ENCODE measurements at regions not wholly inside any gene's neighbourhood (a gene's known extent, or its start where the extent isn't known, plus 50 kb on each side); places are given as distances from the start of the nearest gene placed in this dataset.
A peak's percentile ranks its signal among the peaks of the same experiment; 100 is the strongest.
"Not testable (repeated sequence)": the region's sequence is repeated elsewhere in the genome, so short reads cannot be mapped to it uniquely, and the experiment has no call there.

- H2BK120ac ChIP-seq (ENCODE audit: insufficient read depth, low read length, poor library complexity), result not testable (repeated sequence)
These were observed 293.1 kb downstream of the GATA3 start for GRCh38 chr10:8347614-8348013.

GRCh38 chr10:8349610-8350249, 295.2 kb downstream of the GATA3 start:
- Histone ChIP-seq H3K27me3 (ENCODE audit: insufficient read depth, low read length) (no peaks in the 10 kb centered on the region), H3K27ac (ENCODE audit: low read depth, low read length) (peak overlapping the region; percentile 93), H3K4me2 (ENCODE audit: low read length) (peak overlapping the region; percentile 38), H4K91ac (ENCODE audit: low read depth, low read length) (no peak overlapping the region), H3K79me2 (ENCODE audit: control insufficient read depth, insufficient read depth, low read length, poor library complexity) (no peaks in the 10 kb centered on the region), H4K12ac (ENCODE audit: low read depth, low read length) (no peak overlapping the region), H3K9me3 (ENCODE audit: insufficient read depth, low read depth, low read length) (no peaks in the 10 kb centered on the region), H2BK120ac (ENCODE audit: insufficient read depth, low read length, poor library complexity) (no peak overlapping the region), H2BK5ac (ENCODE audit: low read depth, low read length, poor library complexity) (no peak overlapping the region), H4K8ac (ENCODE audit: low read depth, low read length) (no peak overlapping the region), H3K14ac (ENCODE audit: low read length) (no peak overlapping the region), H2AFZ (ENCODE audit: insufficient read depth, low read length, poor library complexity) (no peak overlapping the region), H3K4ac (ENCODE audit: low read depth, low read length) (no peak overlapping the region), H3K23ac (ENCODE audit: low read length) (no peak overlapping the region), H3K36me3 (ENCODE audit: control insufficient read depth in 1 of 2, insufficient read depth in 2 of 2, low read length in 2 of 2) (no peaks in the 10 kb centered on the region), H3K4me1 (ENCODE audit: control insufficient read depth in 1 of 2, insufficient read depth in 2 of 2, low read length in 2 of 2) (peaks cover 0 to 4% of the 10 kb centered on the region in 2 experiments), H3K9ac (ENCODE audit: low read length) (no peak overlapping the region), H2BK12ac (ENCODE audit: low read length) (no peak overlapping the region), H3K79me1 (ENCODE audit: low read length) (peaks cover 7% of the 10 kb centered on the region), H3K18ac (ENCODE audit: low read length) (no peak overlapping the region), H3K4me3 (ENCODE audit: low read depth, low read length) (no peak overlapping the region), H2AK5ac (ENCODE audit: low read length) (no peak overlapping the region)
- WGBS (ENCODE audit: extremely low coverage, insufficient coverage, insufficient read length), result no CpG with 5 or more reads among the region's 10 CpGs
- DNase-seq, result no peak

More at GRCh38 chr10:8347614-8348013, 293.1 kb downstream of the GATA3 start:
- not testable (repeated sequence) for H3K14ac ChIP-seq (ENCODE audit: low read length); H3K9me3 ChIP-seq (ENCODE audit: insufficient read depth, low read depth, low read length); H3K27ac ChIP-seq (ENCODE audit: low read depth, low read length); H3K4me2 ChIP-seq (ENCODE audit: low read length); H3K79me2 ChIP-seq (ENCODE audit: control insufficient read depth, insufficient read depth, low read length, poor library complexity); H3K79me1 ChIP-seq (ENCODE audit: low read length); H4K12ac ChIP-seq (ENCODE audit: low read depth, low read length); H4K8ac ChIP-seq (ENCODE audit: low read depth, low read length); H2AFZ ChIP-seq (ENCODE audit: insufficient read depth, low read length, poor library complexity); H3K4ac ChIP-seq (ENCODE audit: low read depth, low read length); H3K27me3 ChIP-seq (ENCODE audit: insufficient read depth, low read length); H4K91ac ChIP-seq (ENCODE audit: low read depth, low read length); H3K4me3 ChIP-seq (ENCODE audit: low read depth, low read length); DNase-seq; H3K23ac ChIP-seq (ENCODE audit: low read length); H2BK5ac ChIP-seq (ENCODE audit: low read depth, low read length, poor library complexity); H2AK5ac ChIP-seq (ENCODE audit: low read length); H3K18ac ChIP-seq (ENCODE audit: low read length); H3K36me3 ChIP-seq (ENCODE audit: control insufficient read depth in 1 of 2, insufficient read depth in 2 of 2, low read length in 2 of 2); H3K4me1 ChIP-seq (ENCODE audit: control insufficient read depth in 1 of 2, insufficient read depth in 2 of 2, low read length in 2 of 2); H2BK12ac ChIP-seq (ENCODE audit: low read length); H3K9ac ChIP-seq (ENCODE audit: low read length)
- WGBS (ENCODE audit: extremely low coverage, insufficient coverage, insufficient read length), result no CpG with 5 or more reads among the region's 4 CpGs

DNA sequence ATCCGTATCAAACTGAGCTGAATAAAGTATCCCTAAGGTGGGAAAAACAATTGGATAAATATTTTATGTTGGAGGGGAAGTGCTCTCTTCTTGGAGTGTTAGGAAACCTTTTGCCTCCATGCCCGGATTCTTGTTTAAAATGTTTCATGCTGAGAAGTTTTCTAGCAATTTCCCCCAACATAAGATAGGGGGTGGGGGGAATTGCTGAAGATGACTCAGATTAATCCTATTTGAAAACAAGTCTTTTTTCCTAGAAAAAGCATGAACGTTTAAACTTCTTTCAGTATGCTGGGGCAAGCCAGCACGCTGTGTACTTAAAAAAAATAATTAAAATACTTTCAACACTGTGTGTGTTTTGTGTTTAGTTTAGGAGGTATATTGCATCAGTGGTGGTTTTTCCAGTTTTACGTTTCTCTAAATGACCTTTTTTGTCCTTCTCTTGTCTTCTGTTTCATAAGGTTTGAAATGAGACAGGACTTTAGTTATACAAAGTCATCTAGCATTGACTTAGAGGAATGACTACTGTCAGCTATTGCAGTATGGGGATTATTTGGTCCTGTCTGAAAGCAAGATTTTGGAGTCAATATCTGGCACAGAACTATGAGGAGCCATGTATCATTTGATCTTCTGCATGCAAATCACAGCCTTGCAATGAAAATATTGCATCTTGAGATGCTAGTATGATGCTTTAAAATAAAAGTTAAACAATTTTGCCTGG, 295.9 kb downstream of the GATA3 start:
- H3K79me1 ChIP-seq (ENCODE audit: low read length), result peaks cover 9% of the 10 kb centered on the region
- H3K27me3 ChIP-seq (ENCODE audit: insufficient read depth, low read length), result no peaks in the 10 kb centered on the region
- H3K23ac ChIP-seq (ENCODE audit: low read length), result no peak overlapping the region
- peak overlapping the region; percentile 68 for H2BK120ac ChIP-seq (ENCODE audit: insufficient read depth, low read length, poor library complexity)
- peak overlapping the region; percentile 30 for H2AK5ac ChIP-seq (ENCODE audit: low read length)
- no peak overlapping the region for H3K18ac ChIP-seq (ENCODE audit: low read length)
- no peak overlapping the region for H2AFZ ChIP-seq (ENCODE audit: insufficient read depth, low read length, poor library complexity)
- H4K12ac ChIP-seq (ENCODE audit: low read depth, low read length), result no peak overlapping the region
- H3K9me3 ChIP-seq (ENCODE audit: insufficient read depth, low read depth, low read length), result no peaks in the 10 kb centered on the region
- no peaks in the 10 kb centered on the region for H3K36me3 ChIP-seq (ENCODE audit: control insufficient read depth in 1 of 2, insufficient read depth in 2 of 2, low read length in 2 of 2)
- no peak overlapping the region for H3K4ac ChIP-seq (ENCODE audit: low read depth, low read length)
- no CpG with 5 or more reads among the region's 5 CpGs for WGBS (ENCODE audit: extremely low coverage, insufficient coverage, insufficient read length)
- H3K4me3 ChIP-seq (ENCODE audit: low read depth, low read length), result no peak overlapping the region
- no peak overlapping the region for H3K9ac ChIP-seq (ENCODE audit: low read length)
- peak overlapping the region; percentile 39 for H3K14ac ChIP-seq (ENCODE audit: low read length)
- peak overlapping the region; percentile 93 for H3K27ac ChIP-seq (ENCODE audit: low read depth, low read length)
- H2BK12ac ChIP-seq (ENCODE audit: low read length), result peak overlapping the region; percentile 42
- H3K4me1 ChIP-seq (ENCODE audit: control insufficient read depth in 1 of 2, insufficient read depth in 2 of 2, low read length in 2 of 2), result peaks cover 0 to 4% of the 10 kb centered on the region in 2 experiments
- DNase-seq, result peak; percentile 60 to 94
- H4K91ac ChIP-seq (ENCODE audit: low read depth, low read length), result peak overlapping the region; percentile 65
- no peak overlapping the region for H4K8ac ChIP-seq (ENCODE audit: low read depth, low read length)
- H3K4me2 ChIP-seq (ENCODE audit: low read length), result peak overlapping the region; percentile 38
- H3K79me2 ChIP-seq (ENCODE audit: control insufficient read depth, insufficient read depth, low read length, poor library complexity), result no peaks in the 10 kb centered on the region
- no peak overlapping the region for H2BK5ac ChIP-seq (ENCODE audit: low read depth, low read length, poor library complexity)

GRCh38 chr10:8352171-8353075, 297.9 kb downstream of the GATA3 start:
- Histone ChIP-seq H4K8ac (ENCODE audit: low read depth, low read length) (no peak overlapping the region), H3K4ac (ENCODE audit: low read depth, low read length) (no peak overlapping the region), H3K27ac (ENCODE audit: low read depth, low read length) (no peak overlapping the region), H3K79me1 (ENCODE audit: low read length) (peaks cover 9% of the 10 kb centered on the region), H2AK5ac (ENCODE audit: low read length) (no peak overlapping the region), H2BK120ac (ENCODE audit: insufficient read depth, low read length, poor library complexity) (no peak overlapping the region), H2BK5ac (ENCODE audit: low read depth, low read length, poor library complexity) (no peak overlapping the region), H2BK12ac (ENCODE audit: low read length) (peak overlapping the region; percentile 4), H3K23ac (ENCODE audit: low read length) (no peak overlapping the region), H3K4me3 (ENCODE audit: low read depth, low read length) (no peak overlapping the region), H3K4me2 (ENCODE audit: low read length) (no peak overlapping the region), H3K27me3 (ENCODE audit: insufficient read depth, low read length) (no peaks in the 10 kb centered on the region), H3K9me3 (ENCODE audit: insufficient read depth, low read depth, low read length) (no peaks in the 10 kb centered on the region), H4K12ac (ENCODE audit: low read depth, low read length) (no peak overlapping the region), H3K14ac (ENCODE audit: low read length) (no peak overlapping the region), H3K9ac (ENCODE audit: low read length) (no peak overlapping the region), H3K18ac (ENCODE audit: low read length) (no peak overlapping the region), H3K79me2 (ENCODE audit: control insufficient read depth, insufficient read depth, low read length, poor library complexity) (no peaks in the 10 kb centered on the region), H3K4me1 (ENCODE audit: control insufficient read depth in 1 of 2, insufficient read depth in 2 of 2, low read length in 2 of 2) (peaks cover 0 to 4% of the 10 kb centered on the region in 2 experiments), H4K91ac (ENCODE audit: low read depth, low read length) (peak overlapping the region; percentile 4), H2AFZ (ENCODE audit: insufficient read depth, low read length, poor library complexity) (no peak overlapping the region), H3K36me3 (ENCODE audit: control insufficient read depth in 1 of 2, insufficient read depth in 2 of 2, low read length in 2 of 2) (no peaks in the 10 kb centered on the region)
- WGBS (ENCODE audit: extremely low coverage, insufficient coverage, insufficient read length), result no CpG with 5 or more reads among the region's 10 CpGs
- no peak for DNase-seq
